ENCODE measurements at regions not wholly inside any gene's neighbourhood (a gene's known extent, or its start where the extent isn't known, plus 50 kb on each side); places are given as distances from the start of the nearest gene placed in this dataset.

- no peak for DNase-seq
- TF ChIP-seq CTCF (IDR thresholded peaks at IDR 0.05; ENCODE audit: partially characterized antibody, unreplicated experiment), result no peak
- Mint-ChIP-seq H3K27ac (ENCODE audit: unreplicated experiment) (no peak overlapping the region), H3K36me3 (ENCODE audit: unreplicated experiment) (no peaks in the 10 kb centered on the region), H3K9me3 (ENCODE audit: unreplicated experiment) (peaks cover 1% of the 10 kb centered on the region), H3K27me3 (ENCODE audit: unreplicated experiment) (peaks cover 4% of the 10 kb centered on the region), H3K4me1 (ENCODE audit: low read depth, unreplicated experiment) (peaks cover 12% of the 10 kb centered on the region), H3K4me3 (ENCODE audit: unreplicated experiment) (no peak overlapping the region)
Measured at GRCh38 chr5:4206127-4206526, 610.5 kb downstream of the IRX1 start.

GRCh38 chr5:4207486-4207885 is 611.9 kb downstream of the IRX1 start:
- no peak overlapping the region for H3K27ac Mint-ChIP-seq (ENCODE audit: unreplicated experiment)
- DNase-seq, result no peak
- H3K4me1 Mint-ChIP-seq (ENCODE audit: low read depth, unreplicated experiment), result peaks cover 12% of the 10 kb centered on the region
- no peak for TF ChIP-seq CTCF (IDR thresholded peaks at IDR 0.05; ENCODE audit: partially characterized antibody, unreplicated experiment)
- no peaks in the 10 kb centered on the region for H3K36me3 Mint-ChIP-seq (ENCODE audit: unreplicated experiment)
- H3K27me3 Mint-ChIP-seq (ENCODE audit: unreplicated experiment), result peaks cover 4% of the 10 kb centered on the region
- no peak overlapping the region for H3K4me3 Mint-ChIP-seq (ENCODE audit: unreplicated experiment)
- peaks cover 1% of the 10 kb centered on the region for H3K9me3 Mint-ChIP-seq (ENCODE audit: unreplicated experiment)

- no peak for TF ChIP-seq CTCF (IDR thresholded peaks at IDR 0.05; ENCODE audit: partially characterized antibody, unreplicated experiment)
- no peak overlapping the region for H3K27ac Mint-ChIP-seq (ENCODE audit: unreplicated experiment)
- no peaks in the 10 kb centered on the region for H3K9me3 Mint-ChIP-seq (ENCODE audit: unreplicated experiment)
- H3K36me3 Mint-ChIP-seq (ENCODE audit: unreplicated experiment), result no peaks in the 10 kb centered on the region
- DNase-seq, result no peak
- H3K4me3 Mint-ChIP-seq (ENCODE audit: unreplicated experiment), result no peak overlapping the region
- H3K27me3 Mint-ChIP-seq (ENCODE audit: unreplicated experiment), result peaks cover 2% of the 10 kb centered on the region
- H3K4me1 Mint-ChIP-seq (ENCODE audit: low read depth, unreplicated experiment), result peaks cover 10% of the 10 kb centered on the region
Measured at GRCh38 chr5:4208537-4208936, 612.9 kb downstream of the IRX1 start.

- H3K4me3 Mint-ChIP-seq (ENCODE audit: unreplicated experiment), result no peak overlapping the region
- H3K36me3 Mint-ChIP-seq (ENCODE audit: unreplicated experiment), result no peaks in the 10 kb centered on the region
- no peaks in the 10 kb centered on the region for H3K9me3 Mint-ChIP-seq (ENCODE audit: unreplicated experiment)
- H3K4me1 Mint-ChIP-seq (ENCODE audit: low read depth, unreplicated experiment), result peaks cover 10% of the 10 kb centered on the region
- no peak for DNase-seq
- no peak overlapping the region for H3K27ac Mint-ChIP-seq (ENCODE audit: unreplicated experiment)
- H3K27me3 Mint-ChIP-seq (ENCODE audit: unreplicated experiment), result peaks cover 2% of the 10 kb centered on the region
- no peak for TF ChIP-seq CTCF (IDR thresholded peaks at IDR 0.05; ENCODE audit: partially characterized antibody, unreplicated experiment)
Measured at GRCh38 chr5:4208996-4209395, 613.4 kb downstream of the IRX1 start.

GRCh38 chr5:4212071-4212739 is 616.6 kb downstream of the IRX1 start:
- no peaks in the 10 kb centered on the region for H3K36me3 Mint-ChIP-seq (ENCODE audit: unreplicated experiment)
- H3K27me3 Mint-ChIP-seq (ENCODE audit: unreplicated experiment), result peaks cover 2% of the 10 kb centered on the region
- peaks cover 2% of the 10 kb centered on the region for H3K4me1 Mint-ChIP-seq (ENCODE audit: low read depth, unreplicated experiment)
- H3K27ac Mint-ChIP-seq (ENCODE audit: unreplicated experiment), result no peak overlapping the region
- TF ChIP-seq CTCF (IDR thresholded peaks at IDR 0.05; ENCODE audit: partially characterized antibody, unreplicated experiment), result no peak
- H3K9me3 Mint-ChIP-seq (ENCODE audit: unreplicated experiment), result no peaks in the 10 kb centered on the region
- no peak overlapping the region for H3K4me3 Mint-ChIP-seq (ENCODE audit: unreplicated experiment)
- no peak for DNase-seq

All from glutamatergic neuron (in vitro differentiated cells).